ENCODE measurements at regions not wholly inside any gene's neighbourhood (a gene's known extent, or its start where the extent isn't known, plus 50 kb on each side); places are given as distances from the start of the nearest gene placed in this dataset.

- no peak for TF ChIP-seq ZNF624 (tag by site-specific recombination; IDR thresholded peaks at IDR 0.05)
- TF ChIP-seq TSHZ1 (tag by site-specific recombination; IDR thresholded peaks at IDR 0.05; ENCODE audit: borderline replicate concordance) = no peak
- TF ChIP-seq ZNF362 (tag by site-specific recombination; IDR thresholded peaks at IDR 0.05) = no peak
Observed at GRCh38 chr13:80881034-80881433, 540.1 kb upstream of the SPRY2 start (continued).

- Histone ChIP-seq H3K4me1 (ENCODE audit: control insufficient read depth, insufficient read depth, low read length) (no peaks in the 10 kb centered on the region), H3K36me3 (ENCODE audit: control insufficient read depth in 2 of 2, insufficient read depth in 1 of 2, low read length in 2 of 2) (no peaks in the 10 kb centered on the region), H3K27ac (ENCODE audit: extremely low read depth, low read depth, low read length) (no peak overlapping the region), H3K4me3 (ENCODE audit: low read depth, low read length) (no peak overlapping the region), H3K9me3 (ENCODE audit: control insufficient read depth, insufficient read depth, low read depth, low read length) (no peaks in the 10 kb centered on the region)
- ChIA-PET CTCF (no interaction called here), POLR2A (no interaction called here)
- TF ChIP-seq KLF8 (tag by site-specific recombination; IDR thresholded peaks at IDR 0.05) (no peak), BCL11A (tag by site-specific recombination; IDR thresholded peaks at IDR 0.05; ENCODE audit: low read depth) (no peak), MEIS1 (CRISPR knock-in tag; IDR thresholded peaks at IDR 0.05; ENCODE audit: borderline replicate concordance) (no peak), HOXD13 (CRISPR knock-in tag; IDR thresholded peaks at IDR 0.05; ENCODE audit: borderline replicate concordance) (no peak), OVOL3 (tag by site-specific recombination; IDR thresholded peaks at IDR 0.05) (no peak), ZNF138 (tag by site-specific recombination; IDR thresholded peaks at IDR 0.05; ENCODE audit: borderline replicate concordance) (no peak), PRDM10 (tag by site-specific recombination; IDR thresholded peaks at IDR 0.05) (no peak), KLF10 (tag by site-specific recombination; IDR thresholded peaks at IDR 0.05) (no peak), ZNF416 (tag by site-specific recombination; IDR thresholded peaks at IDR 0.05) (no peak), PRDM6 (tag by site-specific recombination; IDR thresholded peaks at IDR 0.05) (no peak), ZSCAN23 (tag by site-specific recombination; IDR thresholded peaks at IDR 0.05) (no peak), ZNF777 (tag by site-specific recombination; IDR thresholded peaks at IDR 0.05; ENCODE audit: borderline replicate concordance) (no peak), ZNF585B (tag by site-specific recombination; IDR thresholded peaks at IDR 0.05) (no peak), ZNF148 (tag by site-specific recombination; IDR thresholded peaks at IDR 0.05; ENCODE audit: borderline replicate concordance) (no peak), ZNF302 (tag by site-specific recombination; IDR thresholded peaks at IDR 0.05; ENCODE audit: low read depth) (no peak)
Observed at GRCh38 chr13:80877944-80878241, 537.0 kb upstream of the SPRY2 start.
